ENCODE measurements at regions not wholly inside any gene's neighbourhood (a gene's known extent, or its start where the extent isn't known, plus 50 kb on each side); places are given as distances from the start of the nearest gene placed in this dataset.

DNA sequence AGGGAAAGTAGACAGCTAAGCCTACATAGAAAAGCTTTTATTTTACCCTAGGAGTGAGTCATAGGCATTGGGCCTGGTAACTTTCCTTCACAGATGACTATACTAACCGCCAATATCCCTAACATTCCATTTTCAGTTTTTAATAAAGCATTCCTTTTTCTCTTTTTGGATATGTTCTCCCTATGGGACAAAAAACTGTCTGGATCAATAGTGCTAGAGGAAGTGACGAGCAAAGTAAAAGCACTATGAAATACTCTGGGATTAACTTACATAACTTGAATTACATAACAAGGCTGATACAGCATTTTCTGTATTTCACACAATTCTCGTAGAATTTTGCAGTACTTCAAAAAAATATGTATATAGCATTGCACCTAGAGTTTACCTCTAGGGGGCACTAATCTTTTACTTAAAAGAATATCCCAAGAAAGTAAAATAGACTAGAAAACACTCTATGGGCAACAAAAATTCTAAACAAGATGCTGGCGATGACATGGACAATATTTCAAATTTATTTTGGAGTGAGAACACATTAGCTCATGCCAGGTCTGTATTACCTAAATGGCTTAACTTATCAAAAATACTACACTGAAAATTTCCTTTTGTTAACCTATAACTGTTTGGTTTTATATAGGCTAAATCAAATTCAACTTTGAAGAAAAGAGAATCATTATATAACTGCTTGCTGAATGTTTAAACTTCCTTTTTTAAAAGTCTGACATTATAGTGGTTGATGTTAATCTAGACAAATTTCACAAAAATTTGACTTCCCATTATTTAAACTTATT lies 66.3 kb upstream of the DST start:
- TF ChIP-seq, protein P1, sequence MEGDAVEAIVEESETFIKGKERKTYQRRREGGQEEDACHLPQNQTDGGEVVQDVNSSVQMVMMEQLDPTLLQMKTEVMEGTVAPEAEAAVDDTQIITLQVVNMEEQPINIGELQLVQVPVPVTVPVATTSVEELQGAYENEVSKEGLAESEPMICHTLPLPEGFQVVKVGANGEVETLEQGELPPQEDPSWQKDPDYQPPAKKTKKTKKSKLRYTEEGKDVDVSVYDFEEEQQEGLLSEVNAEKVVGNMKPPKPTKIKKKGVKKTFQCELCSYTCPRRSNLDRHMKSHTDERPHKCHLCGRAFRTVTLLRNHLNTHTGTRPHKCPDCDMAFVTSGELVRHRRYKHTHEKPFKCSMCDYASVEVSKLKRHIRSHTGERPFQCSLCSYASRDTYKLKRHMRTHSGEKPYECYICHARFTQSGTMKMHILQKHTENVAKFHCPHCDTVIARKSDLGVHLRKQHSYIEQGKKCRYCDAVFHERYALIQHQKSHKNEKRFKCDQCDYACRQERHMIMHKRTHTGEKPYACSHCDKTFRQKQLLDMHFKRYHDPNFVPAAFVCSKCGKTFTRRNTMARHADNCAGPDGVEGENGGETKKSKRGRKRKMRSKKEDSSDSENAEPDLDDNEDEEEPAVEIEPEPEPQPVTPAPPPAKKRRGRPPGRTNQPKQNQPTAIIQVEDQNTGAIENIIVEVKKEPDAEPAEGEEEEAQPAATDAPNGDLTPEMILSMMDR (IDR thresholded peaks at IDR 0.05): peak; percentile 61
- DNase-seq: no peak
- Histone ChIP-seq H3K4me1 (no peaks in the 10 kb centered on the region), H3K9ac (ENCODE audit: low read depth in 2 of 2, low read length in 2 of 2) (no peak overlapping the region), H3K27me3 (no peaks in the 10 kb centered on the region), H3K36me3 (no peaks in the 10 kb centered on the region), H3K9me3 (no peaks in the 10 kb centered on the region), H3K27ac (no peak overlapping the region), H3K4me3 (no peak overlapping the region)
- intact Hi-C loops (cut with DNase I): loop anchor here (2.0 kb wide), 1 partner anchor 48 kb away; no protein-coding TSS in a partner anchor

DNA sequence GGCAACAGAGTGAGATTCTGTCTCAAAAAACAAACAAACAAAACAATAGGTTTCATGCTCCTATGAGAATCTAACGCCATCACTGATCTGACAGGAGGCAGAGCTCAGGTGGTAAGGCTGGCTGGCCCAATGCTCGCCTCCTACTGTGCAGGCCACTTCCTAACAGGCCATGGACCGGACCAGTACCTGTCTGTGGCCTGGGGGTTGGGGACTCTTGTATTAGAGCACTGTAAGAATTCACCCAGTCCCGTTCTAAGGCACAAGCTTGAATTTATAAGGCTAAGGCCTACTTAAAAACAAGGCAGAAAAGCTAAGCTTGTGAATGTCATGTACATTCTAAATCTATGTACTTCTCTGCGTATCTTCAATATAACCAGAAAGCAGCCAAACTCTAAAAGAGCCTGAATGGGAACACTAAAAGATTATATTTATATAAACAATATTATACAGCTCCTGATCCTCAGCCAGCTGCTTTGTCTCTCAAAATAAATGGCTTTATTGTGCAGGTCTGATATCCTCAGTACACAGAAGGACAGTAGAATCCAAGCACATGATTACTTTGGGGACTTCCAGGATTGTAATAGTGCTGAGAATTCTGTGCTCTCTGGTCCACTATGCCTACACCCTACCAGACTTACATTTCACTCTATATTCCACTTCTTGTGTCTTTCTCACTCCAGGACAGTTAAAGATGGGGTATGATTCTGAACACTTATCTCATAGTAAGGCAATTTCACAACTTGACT lies 64.5 kb upstream of the DST start:
- Histone ChIP-seq H3K27me3 (no peaks in the 10 kb centered on the region), H3K4me3 (no peak overlapping the region), H3K27ac (no peak overlapping the region), H3K4me1 (no peaks in the 10 kb centered on the region), H3K36me3 (no peaks in the 10 kb centered on the region), H3K9ac (ENCODE audit: low read depth in 2 of 2, low read length in 2 of 2) (no peak overlapping the region), H3K9me3 (no peaks in the 10 kb centered on the region)
- no peak for DNase-seq
- TF ChIP-seq, protein P1 (IDR thresholded peaks at IDR 0.05): no peak
- intact Hi-C loops (cut with DNase I): no loop called here

DNA sequence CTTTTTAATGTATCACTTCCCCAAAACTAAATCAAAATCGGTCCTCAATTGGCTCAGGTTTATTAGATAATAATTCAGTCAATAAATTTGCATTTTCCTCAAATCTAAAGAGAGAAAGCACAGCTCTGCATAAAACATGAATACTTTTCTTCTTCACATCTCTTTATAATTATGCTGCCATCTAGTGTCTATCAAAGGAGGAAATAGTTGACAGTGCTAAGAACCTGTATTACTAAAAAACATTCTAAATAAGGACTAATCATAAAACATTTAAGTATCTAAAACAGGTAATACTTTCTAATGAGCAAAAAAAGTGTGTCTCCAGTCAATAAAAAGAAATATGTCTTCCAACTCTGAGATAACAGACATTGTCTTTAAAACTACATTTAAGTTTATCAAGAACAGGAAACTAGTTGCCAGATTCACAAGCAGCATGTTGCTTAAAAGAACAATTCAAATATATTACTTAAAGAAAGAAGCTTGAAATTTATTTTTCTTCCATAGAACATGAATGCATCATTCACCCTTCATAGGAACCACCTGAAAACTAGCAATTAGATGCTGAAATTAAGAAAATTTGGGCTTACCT lies 56.5 kb upstream of the DST start:
- Histone ChIP-seq H3K27me3 (no peaks in the 10 kb centered on the region), H3K4me1 (no peaks in the 10 kb centered on the region), H3K27ac (no peak overlapping the region), H3K9ac (ENCODE audit: low read depth in 2 of 2, low read length in 2 of 2) (no peak overlapping the region), H3K36me3 (no peaks in the 10 kb centered on the region), H3K4me3 (no peak overlapping the region), H3K9me3 (no peaks in the 10 kb centered on the region)
- TF ChIP-seq, protein P1 (IDR thresholded peaks at IDR 0.05): peak; percentile 43
- DNase-seq: no peak
- intact Hi-C loops (cut with DNase I): loop anchor here (2.0 kb wide), 1 partner anchor 60 kb away; no protein-coding TSS in a partner anchor

DNA sequence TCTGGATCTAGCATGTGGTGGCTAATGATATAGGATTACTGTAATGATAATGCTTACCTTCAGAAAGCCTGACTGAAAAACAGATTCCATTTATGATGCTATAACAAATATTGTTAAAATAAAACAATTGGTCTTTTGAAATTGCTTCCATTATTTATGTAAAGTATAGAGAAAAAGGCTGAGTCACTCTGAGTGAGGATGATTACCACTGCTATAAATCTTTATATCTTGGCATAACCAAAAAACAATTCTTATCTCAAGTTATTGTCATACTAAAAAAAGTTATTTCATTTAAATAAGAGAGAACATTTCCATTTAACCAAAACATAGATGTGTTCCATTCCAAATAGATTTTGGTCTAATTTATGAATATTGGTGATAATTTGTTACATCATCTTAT lies 53.0 kb upstream of the DST start:
- Histone ChIP-seq H3K27me3 (no peaks in the 10 kb centered on the region), H3K9ac (ENCODE audit: low read depth in 2 of 2, low read length in 2 of 2) (no peak overlapping the region), H3K4me1 (no peaks in the 10 kb centered on the region), H3K36me3 (no peaks in the 10 kb centered on the region), H3K9me3 (no peaks in the 10 kb centered on the region), H3K27ac (no peak overlapping the region), H3K4me3 (no peak overlapping the region)
- no peak for DNase-seq
- TF ChIP-seq, protein P1 (IDR thresholded peaks at IDR 0.05): no peak
- intact Hi-C loops (cut with DNase I): no loop called here

DNA sequence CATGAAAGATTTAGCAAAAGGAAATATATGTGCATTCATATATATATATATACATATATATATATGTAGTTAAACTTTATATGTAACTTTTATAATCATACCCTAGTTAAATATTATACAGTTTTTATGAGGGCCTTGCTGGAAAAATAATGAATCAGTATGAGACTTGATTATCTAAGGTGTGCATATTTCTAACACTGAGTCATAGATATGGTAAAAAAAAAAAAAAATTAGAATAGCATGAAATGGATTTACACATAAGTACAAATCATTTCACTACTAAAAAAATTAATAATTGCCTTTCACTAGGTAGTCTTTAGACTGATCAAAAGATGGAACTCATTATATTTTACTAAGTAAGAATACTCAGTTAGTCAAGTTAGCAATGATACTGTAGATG lies 51.3 kb upstream of the DST start:
- intact Hi-C loops (cut with DNase I): no loop called here
- TF ChIP-seq, protein P1 (IDR thresholded peaks at IDR 0.05): no peak
- no peak overlapping the region for H3K4me3 ChIP-seq

More for the DNA sequence above, 51.3 kb upstream of the DST start:
- H3K9me3 ChIP-seq: no peaks in the 10 kb centered on the region
- H3K36me3 ChIP-seq: no peaks in the 10 kb centered on the region
- H3K27me3 ChIP-seq: no peaks in the 10 kb centered on the region
- peak overlapping the region; percentile 82 for H3K27ac ChIP-seq
- DNase-seq: no peak
- H3K9ac ChIP-seq (ENCODE audit: low read depth in 2 of 2, low read length in 2 of 2): no peak overlapping the region
- no peaks in the 10 kb centered on the region for H3K4me1 ChIP-seq
